HCT116 (cell line): ENCODE measurements at regions not wholly inside any gene's neighbourhood (a gene's known extent, or its start where the extent isn't known, plus 50 kb on each side); places are given as distances from the start of the nearest gene placed in this dataset.

ENCODE experiments used
- JUND ChIP-seq: IDR thresholded peaks from 2 replicates; pipeline ENCODE4 v1.6.1; 2012
- POLR2A ChIP-seq: IDR thresholded peaks from 2 replicates; pipeline ENCODE4 v1.7.0; 2011; ENCODE audit warnings: borderline replicate concordance; ENCODE audit not compliant: insufficient read depth, insufficient read length; ENCODE audit errors: extremely low read depth
- POLR2AphosphoS5 ChIP-seq: IDR thresholded peaks from 2 replicates; pipeline ENCODE4 v1.6.1; 2011; ENCODE audit warnings: mild to moderate bottlenecking, low read depth, low read length, moderate library complexity
- TF ChIP-seq, protein P1 (sequence below), 3 experiments: fragments of 200-600 bp in 1 of 3; sonication (generic) in 1 of 3; IDR thresholded peaks in 2 of 3; conservative IDR thresholded peaks in 1 of 3; 2 replicates each; pipeline ENCODE4 v1.5.1; 2012 to 2017; ENCODE audit warnings: low read depth in 2 of 3, low read length in 2 of 3, antibody characterized with exemption in 1 of 3, borderline replicate concordance in 1 of 3, control low read depth in 1 of 3, mild to moderate bottlenecking in 1 of 3, mixed read lengths in 1 of 3, mixed run types in 1 of 3, moderate library complexity in 1 of 3; ENCODE audit not compliant: insufficient read depth in 1 of 3

- TF ChIP-seq JUND (no peak), POLR2AphosphoS5 (no peak), POLR2A (no peak)
- TF ChIP-seq, protein P1, sequence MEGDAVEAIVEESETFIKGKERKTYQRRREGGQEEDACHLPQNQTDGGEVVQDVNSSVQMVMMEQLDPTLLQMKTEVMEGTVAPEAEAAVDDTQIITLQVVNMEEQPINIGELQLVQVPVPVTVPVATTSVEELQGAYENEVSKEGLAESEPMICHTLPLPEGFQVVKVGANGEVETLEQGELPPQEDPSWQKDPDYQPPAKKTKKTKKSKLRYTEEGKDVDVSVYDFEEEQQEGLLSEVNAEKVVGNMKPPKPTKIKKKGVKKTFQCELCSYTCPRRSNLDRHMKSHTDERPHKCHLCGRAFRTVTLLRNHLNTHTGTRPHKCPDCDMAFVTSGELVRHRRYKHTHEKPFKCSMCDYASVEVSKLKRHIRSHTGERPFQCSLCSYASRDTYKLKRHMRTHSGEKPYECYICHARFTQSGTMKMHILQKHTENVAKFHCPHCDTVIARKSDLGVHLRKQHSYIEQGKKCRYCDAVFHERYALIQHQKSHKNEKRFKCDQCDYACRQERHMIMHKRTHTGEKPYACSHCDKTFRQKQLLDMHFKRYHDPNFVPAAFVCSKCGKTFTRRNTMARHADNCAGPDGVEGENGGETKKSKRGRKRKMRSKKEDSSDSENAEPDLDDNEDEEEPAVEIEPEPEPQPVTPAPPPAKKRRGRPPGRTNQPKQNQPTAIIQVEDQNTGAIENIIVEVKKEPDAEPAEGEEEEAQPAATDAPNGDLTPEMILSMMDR (IDR thresholded peaks at IDR 0.05 in 2 of 3, conservative IDR thresholded peaks at IDR 0.05 in 1 of 3; ENCODE audit: borderline replicate concordance in 1 of 3, insufficient read depth in 1 of 3, low read depth in 2 of 3, low read length in 2 of 3) = no peak
Measured at GRCh38 chr2:236720974-236721540, 151.4 kb downstream of the ACKR3 start.
